ENCODE measurements at regions not wholly inside any gene's neighbourhood (a gene's known extent, or its start where the extent isn't known, plus 50 kb on each side); places are given as distances from the start of the nearest gene placed in this dataset.

GRCh38 chr2:23021311-23022120 is 363.5 kb upstream of the KLHL29 start:
- no peak for TF ChIP-seq CTCF (conservative IDR thresholded peaks at IDR 0.05 in 1 of 2, IDR thresholded peaks at IDR 0.05 in 1 of 2; ENCODE audit: low read depth in 1 of 2, low read length in 2 of 2)
- no peak for TF ChIP-seq EZH2 (IDR thresholded peaks at IDR 0.05; ENCODE audit: low read length, missing control alignments)
